Endothelial cell of umbilical vein (primary cell): ENCODE measurements at regions not wholly inside any gene's neighbourhood (a gene's known extent, or its start where the extent isn't known, plus 50 kb on each side); places are given as distances from the start of the nearest gene placed in this dataset.

ENCODE experiments used
- BruUV-seq: library from RNA; stranded (reverse); fragments of 400-500 nt; replicated peaks from 2 replicates; lab custom pipeline; 2021; lab: Mats Ljungman, UMichigan
- CTCF ChIA-PET: fragments of 300-600, 350-600 bp; sonication (Branson Sonifier 250); formaldehyde crosslinking; loops from one replicate; lab custom pipeline; 2021; ENCODE audit warnings: antibody characterized with exemption, inconsistent platforms; lab: Charles Lee
- POLR2A ChIA-PET: fragments of 300-600, 350-600 bp; sonication (Branson Sonifier 250); formaldehyde crosslinking; loops from one replicate; lab custom pipeline; 2021; ENCODE audit warnings: antibody characterized with exemption, inconsistent platforms; lab: Charles Lee
- DNase-seq: peaks from one replicate; pipeline ENCODE4 v3.0.0-alpha.2; 2011; ENCODE audit warnings: low read depth, low spot score
- FAIRE-seq: peaks from 2 replicates; lab custom pipeline; 2011; peaks lifted over from hg19 to GRCh38; lab: Jason Lieb, UNC
- H2AFZ ChIP-seq: 2 replicates; pipeline ENCODE4 v1.6.0; 2012; ENCODE audit warnings: low read depth, low read length, control low read depth, inconsistent platforms
- H3K27ac ChIP-seq: 2 replicates; pipeline ENCODE4 v1.5.1; 2011; ENCODE audit warnings: low read depth, mild to moderate bottlenecking, control low read depth, low read length, moderate library complexity; ENCODE audit not compliant: insufficient read depth
- H3K27me3 ChIP-seq, 2 experiments: 2 replicates each; pipeline versions ENCODE4 v1.6.0 to v1.6.1; 2011; ENCODE audit warnings: low read length in 2 of 2, mixed read lengths in 1 of 2; ENCODE audit not compliant: control insufficient read depth in 2 of 2, insufficient read depth in 2 of 2
- H3K36me3 ChIP-seq, 2 experiments: 2 replicates in 1 of 2; 3 replicates in 1 of 2; pipeline ENCODE4 v1.5.1; 2011; ENCODE audit warnings: low read length in 2 of 2, mild to moderate bottlenecking in 1 of 2, moderate library complexity in 1 of 2; ENCODE audit not compliant: control insufficient read depth in 2 of 2, insufficient read depth in 2 of 2; ENCODE audit errors: extremely low read depth in 1 of 2
- H3K4me1 ChIP-seq: 3 replicates; pipeline ENCODE4 v1.5.1; 2011; ENCODE audit warnings: mild to moderate bottlenecking, low read length; ENCODE audit not compliant: control insufficient read depth, insufficient read depth; ENCODE audit errors: extremely low read depth
- H3K4me2 ChIP-seq: 2 replicates; pipeline ENCODE4 v1.6.1; 2011; ENCODE audit warnings: low read length, control low read depth, mixed read lengths; ENCODE audit not compliant: insufficient read depth
- H3K4me3 ChIP-seq, 3 experiments: fragments of 200-600 bp in 1 of 3; sonication (generic), shearing (Covaris generic) in 1 of 3; replicated peaks in 1 of 3; 2 replicates each; pipeline ENCODE4 v1.5.1; 2011 to 2016; ENCODE audit warnings: control low read depth in 3 of 3, low read length in 3 of 3, mild to moderate bottlenecking in 2 of 3, inconsistent platforms in 1 of 3, low read depth in 1 of 3, moderate library complexity in 1 of 3; ENCODE audit not compliant: insufficient read depth in 1 of 3
- H3K79me2 ChIP-seq: 2 replicates; pipeline ENCODE4 v1.6.0; 2012; ENCODE audit warnings: low read length, inconsistent platforms; ENCODE audit not compliant: control insufficient read depth, insufficient read depth
- H3K9ac ChIP-seq: replicated peaks from 2 replicates; pipeline ENCODE3; 2011; ENCODE audit warnings: low read length, control low read depth; ENCODE audit not compliant: insufficient read depth; ENCODE audit errors: extremely low read depth
- H3K9me1 ChIP-seq: replicated peaks from 3 replicates; pipeline ENCODE4 v1.6.0; 2011; ENCODE audit warnings: mild to moderate bottlenecking, low read length; ENCODE audit not compliant: control insufficient read depth, insufficient read depth; ENCODE audit errors: extremely low read depth
- H3K9me3 ChIP-seq: replicated peaks from 2 replicates; pipeline ENCODE4 v1.5.1; 2012; ENCODE audit warnings: low read length, inconsistent platforms; ENCODE audit not compliant: control insufficient read depth, insufficient read depth
- H4K20me1 ChIP-seq: replicated peaks from 2 replicates; pipeline ENCODE3; 2011; ENCODE audit warnings: mild to moderate bottlenecking, low read length; ENCODE audit not compliant: control insufficient read depth, insufficient read depth; ENCODE audit errors: extremely low read depth
- EZH2 ChIP-seq: IDR thresholded peaks from 2 replicates; pipeline ENCODE4 v1.6.1; 2012; ENCODE audit warnings: borderline replicate concordance, low read depth, mild to moderate bottlenecking, moderate library complexity, low read length, inconsistent platforms; ENCODE audit not compliant: severe bottlenecking
- FOS ChIP-seq: IDR thresholded peaks from 2 replicates; pipeline ENCODE4 v1.6.1; 2011; ENCODE audit warnings: mild to moderate bottlenecking, low read length, moderate library complexity, borderline replicate concordance; ENCODE audit not compliant: insufficient read depth
- GATA2 ChIP-seq: IDR thresholded peaks from 2 replicates; pipeline ENCODE4 v1.7.0; 2011; ENCODE audit warnings: low read depth, mild to moderate bottlenecking, moderate library complexity, mixed read lengths, low read length; ENCODE audit not compliant: insufficient read length, insufficient read depth
- JUN ChIP-seq: IDR thresholded peaks from 2 replicates; pipeline ENCODE4 v1.6.1; 2011; ENCODE audit warnings: borderline replicate concordance, low read depth; ENCODE audit not compliant: insufficient read length, insufficient read depth
- MYC ChIP-seq: IDR thresholded peaks from one replicate; pipeline ENCODE4 v1.6.1; 2011; ENCODE audit warnings: mild to moderate bottlenecking, low read depth, low read length
- POLR2AphosphoS5 ChIP-seq: IDR thresholded peaks from 2 replicates; pipeline ENCODE4 v1.6.1; 2012; ENCODE audit warnings: low read depth, mild to moderate bottlenecking, control low read depth, low read length, moderate library complexity; ENCODE audit not compliant: insufficient read depth
- dilution Hi-C: fragments of 300-500 bp; cut with MboI; formaldehyde crosslinking; loops from one replicate; pipeline ENCODE4 v1.15.0; 2019; ENCODE audit warnings: low sequenced_read_pairs; ENCODE audit not compliant: extremely low pct_ligation_motif_present
- intact Hi-C: fragments of 100-400 bp; cut with micrococcal nuclease; formaldehyde crosslinking; loops from one replicate; pipeline ENCODE4 v1.10.0; 2022
- TF ChIP-seq, protein P1 (sequence below), 2 donors: IDR thresholded peaks; 1 replicate in 1 of 2; 2 replicates in 1 of 2; pipeline ENCODE4 v1.5.1; 2011; ENCODE audit warnings: low read length in 2 of 2, mild to moderate bottlenecking in 2 of 2, moderate library complexity in 2 of 2, control low read depth in 1 of 2, inconsistent platforms in 1 of 2, low read depth in 1 of 2; ENCODE audit not compliant: insufficient read depth in 1 of 2; ENCODE audit errors: extremely low read depth in 1 of 2
- TF ChIP-seq, protein P2 (sequence below): IDR thresholded peaks from 2 replicates; pipeline ENCODE4 v1.6.1; 2011; ENCODE audit not compliant: insufficient read depth, insufficient read length

DNA sequence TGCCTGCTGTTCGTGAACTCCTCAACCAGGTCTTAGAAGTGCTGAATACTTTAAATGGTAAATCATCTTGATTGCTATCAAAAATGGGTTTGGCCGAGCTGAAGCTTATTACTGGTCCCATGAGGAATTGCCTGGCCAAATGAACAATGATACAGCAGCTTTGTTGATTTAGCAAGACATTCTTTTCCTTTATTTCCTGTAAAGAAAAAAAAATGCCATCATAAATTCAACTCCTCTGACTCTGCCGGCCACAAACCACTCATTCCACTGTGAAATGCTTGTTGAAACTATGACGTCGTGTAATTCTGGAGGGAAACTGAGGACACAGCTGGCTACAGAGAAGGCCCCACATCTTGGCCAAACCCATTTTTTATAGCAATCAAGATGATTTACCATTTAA, 74.2 kb upstream of the ID2 start:
- H3K4me1 ChIP-seq = no peaks in the 10 kb centered on the region
- POLR2A ChIA-PET = no interaction called here
- no peak for DNase-seq
- no peaks in the 10 kb centered on the region for H3K9me1 ChIP-seq
- H3K27ac ChIP-seq = no peak overlapping the region
- no peak for FAIRE-seq
- dilution Hi-C loops = no loop called here
- TF ChIP-seq MYC (no peak), JUN (no peak), FOS (no peak)
- H3K9me3 ChIP-seq = no peaks in the 10 kb centered on the region
- CTCF ChIA-PET = no interaction called here
- no TSS peak for BruUV-seq
- no peak overlapping the region for H3K4me2 ChIP-seq
- no peak overlapping the region for H3K9ac ChIP-seq
- H2AFZ ChIP-seq = no peak overlapping the region
- H4K20me1 ChIP-seq = no peaks in the 10 kb centered on the region
- H3K4me3 ChIP-seq = no peak overlapping the region
- H3K27me3 ChIP-seq = no peaks in the 10 kb centered on the region
- H3K36me3 ChIP-seq = no peaks in the 10 kb centered on the region
- no peaks in the 10 kb centered on the region for H3K79me2 ChIP-seq
- intact Hi-C loops = no loop called here

DNA sequence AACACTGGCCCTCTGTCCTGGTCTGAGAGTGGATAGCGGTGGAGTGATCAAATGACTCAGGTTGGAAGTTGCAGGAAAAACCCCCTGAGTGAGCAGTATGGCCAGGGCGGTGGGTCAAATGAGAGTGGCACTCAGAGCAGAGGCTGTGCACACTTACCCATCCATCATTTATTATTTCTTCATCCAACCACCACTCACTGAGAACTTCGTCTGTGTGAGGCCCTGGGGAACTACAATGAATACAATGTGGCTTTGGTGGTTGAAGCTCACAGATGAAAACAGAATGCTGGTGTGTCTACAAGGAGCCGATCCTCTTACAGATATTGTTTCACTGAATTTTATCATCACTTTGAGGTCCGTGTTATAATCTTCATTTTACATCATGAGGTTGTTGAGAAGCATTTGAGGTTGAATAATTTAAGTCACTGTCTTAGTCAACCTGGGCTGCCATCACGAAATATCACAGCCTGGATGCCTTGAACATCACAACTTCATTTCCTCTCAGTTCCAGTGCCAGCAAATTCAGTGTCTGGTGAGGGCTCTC, 73.4 kb upstream of the ID2 start:
- dilution Hi-C loops (no loop called here), intact Hi-C loops (no loop called here)
- DNase-seq (no peak), FAIRE-seq (no peak)
- H2AFZ ChIP-seq = no peak overlapping the region
- H3K9me3 ChIP-seq = no peaks in the 10 kb centered on the region
- H3K4me2 ChIP-seq = no peak overlapping the region
- H3K27ac ChIP-seq = no peak overlapping the region
- POLR2A ChIA-PET = no interaction called here
- H3K79me2 ChIP-seq = no peaks in the 10 kb centered on the region
- BruUV-seq = no TSS peak
- no peak overlapping the region for H3K9ac ChIP-seq
- H3K4me1 ChIP-seq = no peaks in the 10 kb centered on the region
- H3K9me1 ChIP-seq = no peaks in the 10 kb centered on the region
- no peaks in the 10 kb centered on the region for H4K20me1 ChIP-seq
- H3K27me3 ChIP-seq = no peaks in the 10 kb centered on the region
- H3K36me3 ChIP-seq = no peaks in the 10 kb centered on the region
- no peak overlapping the region for H3K4me3 ChIP-seq
- no peak for TF ChIP-seq MYC
- TF ChIP-seq EZH2 = no peak
- TF ChIP-seq, protein P1, sequence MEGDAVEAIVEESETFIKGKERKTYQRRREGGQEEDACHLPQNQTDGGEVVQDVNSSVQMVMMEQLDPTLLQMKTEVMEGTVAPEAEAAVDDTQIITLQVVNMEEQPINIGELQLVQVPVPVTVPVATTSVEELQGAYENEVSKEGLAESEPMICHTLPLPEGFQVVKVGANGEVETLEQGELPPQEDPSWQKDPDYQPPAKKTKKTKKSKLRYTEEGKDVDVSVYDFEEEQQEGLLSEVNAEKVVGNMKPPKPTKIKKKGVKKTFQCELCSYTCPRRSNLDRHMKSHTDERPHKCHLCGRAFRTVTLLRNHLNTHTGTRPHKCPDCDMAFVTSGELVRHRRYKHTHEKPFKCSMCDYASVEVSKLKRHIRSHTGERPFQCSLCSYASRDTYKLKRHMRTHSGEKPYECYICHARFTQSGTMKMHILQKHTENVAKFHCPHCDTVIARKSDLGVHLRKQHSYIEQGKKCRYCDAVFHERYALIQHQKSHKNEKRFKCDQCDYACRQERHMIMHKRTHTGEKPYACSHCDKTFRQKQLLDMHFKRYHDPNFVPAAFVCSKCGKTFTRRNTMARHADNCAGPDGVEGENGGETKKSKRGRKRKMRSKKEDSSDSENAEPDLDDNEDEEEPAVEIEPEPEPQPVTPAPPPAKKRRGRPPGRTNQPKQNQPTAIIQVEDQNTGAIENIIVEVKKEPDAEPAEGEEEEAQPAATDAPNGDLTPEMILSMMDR (IDR thresholded peaks at IDR 0.05; ENCODE audit: extremely low read depth in 1 of 2, insufficient read depth in 1 of 2, low read depth in 1 of 2, low read length in 2 of 2) = no peak
- TF ChIP-seq, protein P2, sequence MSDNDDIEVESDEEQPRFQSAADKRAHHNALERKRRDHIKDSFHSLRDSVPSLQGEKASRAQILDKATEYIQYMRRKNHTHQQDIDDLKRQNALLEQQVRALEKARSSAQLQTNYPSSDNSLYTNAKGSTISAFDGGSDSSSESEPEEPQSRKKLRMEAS = no peak
- TF ChIP-seq GATA2 = no peak
- TF ChIP-seq POLR2AphosphoS5 = no peak
- CTCF ChIA-PET = no interaction called here
